ENCODE measurements at regions not wholly inside any gene's neighbourhood (a gene's known extent, or its start where the extent isn't known, plus 50 kb on each side); places are given as distances from the start of the nearest gene placed in this dataset.
A peak's percentile ranks its signal among the peaks of the same experiment; 100 is the strongest.

GRCh38 chr3:42345811-42346210 is 64.6 kb downstream of the LYZL4 start:
- H3K27ac ChIP-seq (replicated peaks) = peak overlapping the region; percentile 79
- TF ChIP-seq REST (IDR thresholded peaks at IDR 0.05; ENCODE audit: insufficient replicate concordance, low read depth) (peak; percentile 20), POLR2AphosphoS5 (IDR thresholded peaks at IDR 0.05; ENCODE audit: low read depth) (no peak), CTCF (IDR thresholded peaks at IDR 0.05; ENCODE audit: insufficient read depth, low read length) (no peak), SPI1 (IDR thresholded peaks at IDR 0.05; ENCODE audit: borderline replicate concordance, low read depth) (no peak; the same call in 1 of the 2 replicates)
- H3K4me3 ChIP-seq (replicated peaks; ENCODE audit: insufficient read depth, low read length) = no peak overlapping the region
- peak in 1 of 2 experiments; percentile 75 for DNase-seq (ENCODE audit: low read depth in 1 of 2, low spot score in 1 of 2)
- H3K27me3 ChIP-seq (ENCODE audit: insufficient read depth, poor library complexity, severe bottlenecking) = no peaks in the 10 kb centered on the region

GRCh38 chr3:42340466-42340865 is 69.9 kb downstream of the LYZL4 start:
- H3K27ac ChIP-seq (replicated peaks) = no peak overlapping the region
- DNase-seq (ENCODE audit: low read depth in 1 of 2, low spot score in 1 of 2) = no peak

GRCh38 chr3:42339321-42339720 is 71.1 kb downstream of the LYZL4 start:
- H3K27ac ChIP-seq (replicated peaks) = no peak overlapping the region
- DNase-seq (ENCODE audit: low read depth in 1 of 2, low spot score in 1 of 2) = no peak
- no peak overlapping the region for H3K4me3 ChIP-seq (replicated peaks; ENCODE audit: insufficient read depth, low read length)
- TF ChIP-seq SPI1 (IDR thresholded peaks at IDR 0.05; ENCODE audit: borderline replicate concordance, low read depth) (no peak), GABPA (IDR thresholded peaks at IDR 0.05; ENCODE audit: low read depth) (no peak), CTCF (IDR thresholded peaks at IDR 0.05; ENCODE audit: insufficient read depth, low read length) (no peak), REST (IDR thresholded peaks at IDR 0.05; ENCODE audit: insufficient replicate concordance, low read depth) (no peak), POLR2AphosphoS5 (IDR thresholded peaks at IDR 0.05; ENCODE audit: low read depth) (no peak)
- H3K27me3 ChIP-seq (ENCODE audit: insufficient read depth, poor library complexity, severe bottlenecking) = no peaks in the 10 kb centered on the region

More at GRCh38 chr3:42340466-42340865, 69.9 kb downstream of the LYZL4 start:
- TF ChIP-seq POLR2AphosphoS5 (IDR thresholded peaks at IDR 0.05; ENCODE audit: low read depth) = no peak
- no peak for TF ChIP-seq CTCF (IDR thresholded peaks at IDR 0.05; ENCODE audit: insufficient read depth, low read length)
- no peak for TF ChIP-seq GABPA (IDR thresholded peaks at IDR 0.05; ENCODE audit: low read depth)
- no peak for TF ChIP-seq REST (IDR thresholded peaks at IDR 0.05; ENCODE audit: insufficient replicate concordance, low read depth)
- H3K27me3 ChIP-seq (ENCODE audit: insufficient read depth, poor library complexity, severe bottlenecking) = no peaks in the 10 kb centered on the region
- H3K4me3 ChIP-seq (replicated peaks; ENCODE audit: insufficient read depth, low read length) = no peak overlapping the region

All from HL-60 (cell line).